ENCODE measurements at regions not wholly inside any gene's neighbourhood (a gene's known extent, or its start where the extent isn't known, plus 50 kb on each side); places are given as distances from the start of the nearest gene placed in this dataset.

GRCh38 chr5:67283275-67283987 lies 86.8 kb upstream of the CD180 start:
- TF ChIP-seq CTCF (IDR thresholded peaks at IDR 0.05), result no peak
- no peak for TF ChIP-seq EZH2phosphoT487 (IDR thresholded peaks at IDR 0.05)
- TF ChIP-seq EZH2 (IDR thresholded peaks at IDR 0.05), result no peak

Measured in neural progenitor cell (in vitro differentiated cells).